ENCODE measurements at regions not wholly inside any gene's neighbourhood (a gene's known extent, or its start where the extent isn't known, plus 50 kb on each side); places are given as distances from the start of the nearest gene placed in this dataset.

DNA sequence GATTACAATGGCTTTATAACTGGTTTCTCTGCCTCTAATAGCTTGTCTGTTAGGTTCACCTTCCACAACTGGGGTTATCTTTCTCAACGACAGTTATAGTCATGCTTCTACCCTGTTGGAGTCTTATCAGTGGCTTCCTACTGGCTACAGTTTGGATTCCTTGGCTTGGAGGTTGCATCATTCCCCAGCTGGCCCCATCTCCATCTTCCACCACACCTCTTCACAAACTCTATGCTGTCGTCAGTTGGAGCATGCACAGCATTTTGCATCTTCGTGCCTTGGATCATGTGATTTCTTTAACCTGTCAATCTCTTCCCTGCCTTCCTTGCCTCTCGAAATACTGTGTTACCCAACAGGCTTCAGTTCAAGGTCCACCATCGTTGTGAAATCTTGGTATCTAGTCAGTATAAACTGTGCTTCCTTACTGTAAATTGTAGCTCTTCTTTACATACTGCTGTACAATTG lies 316.3 kb upstream of the CXCR4 start:
- no peaks in the 10 kb centered on the region for H3K36me3 ChIP-seq
- DNase-seq (no peak), ATAC-seq (no peak)
- TF ChIP-seq, protein P1, sequence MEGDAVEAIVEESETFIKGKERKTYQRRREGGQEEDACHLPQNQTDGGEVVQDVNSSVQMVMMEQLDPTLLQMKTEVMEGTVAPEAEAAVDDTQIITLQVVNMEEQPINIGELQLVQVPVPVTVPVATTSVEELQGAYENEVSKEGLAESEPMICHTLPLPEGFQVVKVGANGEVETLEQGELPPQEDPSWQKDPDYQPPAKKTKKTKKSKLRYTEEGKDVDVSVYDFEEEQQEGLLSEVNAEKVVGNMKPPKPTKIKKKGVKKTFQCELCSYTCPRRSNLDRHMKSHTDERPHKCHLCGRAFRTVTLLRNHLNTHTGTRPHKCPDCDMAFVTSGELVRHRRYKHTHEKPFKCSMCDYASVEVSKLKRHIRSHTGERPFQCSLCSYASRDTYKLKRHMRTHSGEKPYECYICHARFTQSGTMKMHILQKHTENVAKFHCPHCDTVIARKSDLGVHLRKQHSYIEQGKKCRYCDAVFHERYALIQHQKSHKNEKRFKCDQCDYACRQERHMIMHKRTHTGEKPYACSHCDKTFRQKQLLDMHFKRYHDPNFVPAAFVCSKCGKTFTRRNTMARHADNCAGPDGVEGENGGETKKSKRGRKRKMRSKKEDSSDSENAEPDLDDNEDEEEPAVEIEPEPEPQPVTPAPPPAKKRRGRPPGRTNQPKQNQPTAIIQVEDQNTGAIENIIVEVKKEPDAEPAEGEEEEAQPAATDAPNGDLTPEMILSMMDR (IDR thresholded peaks at IDR 0.05), result no peak
- no peak overlapping the region for H3K27ac ChIP-seq
- no peaks in the 10 kb centered on the region for H3K9me3 ChIP-seq
- intact Hi-C loops (cut with DNase I), result no loop called here
- no peaks in the 10 kb centered on the region for H3K27me3 ChIP-seq
- no peaks in the 10 kb centered on the region for H3K4me1 ChIP-seq
- no peak overlapping the region for H3K4me3 ChIP-seq

DNA sequence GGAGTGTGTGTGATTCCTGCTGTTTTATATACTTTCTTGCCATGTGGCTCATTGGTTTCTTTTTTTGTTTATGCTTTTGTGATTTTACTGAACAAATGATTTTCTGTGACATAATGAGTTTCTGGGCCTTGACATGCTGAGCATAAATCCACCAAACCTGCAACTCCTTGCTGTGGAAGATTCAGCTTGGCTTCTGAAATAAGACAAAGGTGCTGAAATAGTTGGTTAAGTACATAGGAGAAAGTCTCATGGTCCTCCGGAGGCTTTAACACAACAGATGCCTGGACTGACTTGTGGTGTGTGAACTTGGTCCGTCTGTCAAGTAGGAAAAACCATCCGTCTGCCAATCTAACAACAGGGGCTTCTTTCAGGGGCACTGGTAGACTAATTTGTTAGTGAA lies 315.3 kb upstream of the CXCR4 start:
- Histone ChIP-seq H3K4me3 (no peak overlapping the region), H3K27me3 (no peaks in the 10 kb centered on the region), H3K4me1 (no peaks in the 10 kb centered on the region), H3K9me3 (no peaks in the 10 kb centered on the region), H3K27ac (no peak overlapping the region), H3K36me3 (no peaks in the 10 kb centered on the region)
- intact Hi-C loops (cut with DNase I), result no loop called here
- no peak for DNase-seq
- no peak for ATAC-seq
- TF ChIP-seq, protein P1 (IDR thresholded peaks at IDR 0.05), result no peak

DNA sequence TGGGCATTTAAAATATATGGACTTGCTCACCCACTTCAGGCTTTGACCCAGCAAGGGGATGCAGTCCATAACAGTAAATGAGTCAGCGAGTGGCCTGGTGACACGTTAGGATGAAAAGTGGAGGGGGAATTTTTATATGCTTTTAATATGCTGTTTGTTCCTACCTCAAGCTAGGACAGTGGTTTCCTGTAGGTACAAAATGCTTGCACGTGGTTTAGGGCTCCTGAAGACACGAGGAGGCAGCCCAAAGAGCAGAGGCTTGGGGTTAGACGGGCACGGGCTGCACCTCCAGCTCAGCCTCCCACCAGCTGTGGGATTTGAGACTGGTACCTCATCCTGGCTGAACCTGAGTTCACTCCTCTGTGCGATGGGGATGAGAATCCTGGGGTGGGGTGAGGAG lies 306.2 kb upstream of the CXCR4 start:
- TF ChIP-seq, protein P1 (IDR thresholded peaks at IDR 0.05), result no peak
- H3K4me1 ChIP-seq, result no peaks in the 10 kb centered on the region
- peaks cover 14% of the 10 kb centered on the region for H3K27me3 ChIP-seq
- intact Hi-C loops (cut with DNase I), result no loop called here
- DNase-seq (no peak), ATAC-seq (no peak)
- no peaks in the 10 kb centered on the region for H3K36me3 ChIP-seq
- no peaks in the 10 kb centered on the region for H3K9me3 ChIP-seq
- no peak overlapping the region for H3K4me3 ChIP-seq
- no peak overlapping the region for H3K27ac ChIP-seq

DNA sequence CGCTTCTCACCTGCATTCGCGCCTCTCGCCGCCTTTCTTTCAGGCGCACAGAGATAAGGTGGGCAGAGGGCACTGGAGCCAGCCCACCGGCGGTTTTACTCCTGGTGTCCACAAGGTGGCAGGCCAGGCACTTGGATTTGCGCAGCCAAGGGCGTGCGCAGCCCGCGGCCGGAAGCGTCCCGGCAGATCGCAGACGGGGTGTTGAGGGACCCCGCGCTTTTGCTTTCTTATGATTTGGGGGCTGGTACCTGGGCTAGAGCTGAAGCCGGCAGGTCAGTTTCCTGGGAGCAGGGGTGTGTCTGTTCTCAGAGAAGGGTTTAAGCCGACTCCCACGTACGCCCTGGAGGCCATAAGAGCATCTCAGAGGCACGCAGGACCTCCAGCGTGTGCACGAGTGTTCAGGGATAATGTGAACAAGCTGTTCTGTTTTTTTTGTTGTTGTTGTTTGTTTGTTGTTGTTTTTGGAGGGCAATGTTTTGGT lies 305.6 kb upstream of the CXCR4 start:
- Histone ChIP-seq H3K27ac (no peak overlapping the region), H3K4me1 (no peaks in the 10 kb centered on the region), H3K27me3 (peaks cover 14% of the 10 kb centered on the region), H3K36me3 (no peaks in the 10 kb centered on the region), H3K4me3 (peak overlapping the region; percentile 41), H3K9me3 (no peaks in the 10 kb centered on the region)
- peak; percentile 95 for ATAC-seq
- TF ChIP-seq, protein P1 (IDR thresholded peaks at IDR 0.05), result peak; percentile 88
- DNase-seq, result peak; percentile 83
- intact Hi-C loops (cut with DNase I), result no loop called here

DNA sequence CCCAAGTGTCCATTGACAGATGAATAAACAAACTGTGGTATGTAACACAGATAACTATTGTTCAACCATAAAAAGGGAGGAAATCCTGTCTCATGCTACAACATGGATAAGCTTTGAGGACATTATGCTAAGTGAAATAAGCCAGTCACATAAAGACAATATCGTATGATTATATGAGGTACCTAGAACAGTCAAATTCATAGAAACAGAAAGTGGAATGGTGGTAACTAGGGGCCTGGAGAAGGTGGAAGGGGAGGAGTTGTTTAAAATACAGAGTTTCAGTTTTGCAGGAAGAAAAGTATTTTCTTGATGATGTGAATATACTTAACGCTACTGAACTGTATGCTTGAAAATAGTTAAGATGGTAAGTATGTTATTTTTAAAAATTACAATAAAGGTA lies 304.6 kb upstream of the CXCR4 start:
- ATAC-seq (no peak), DNase-seq (no peak)
- Histone ChIP-seq H3K36me3 (no peaks in the 10 kb centered on the region), H3K4me3 (no peak overlapping the region), H3K27ac (no peak overlapping the region), H3K27me3 (peaks cover 14% of the 10 kb centered on the region), H3K9me3 (no peaks in the 10 kb centered on the region), H3K4me1 (no peaks in the 10 kb centered on the region)
- intact Hi-C loops (cut with DNase I), result no loop called here
- TF ChIP-seq, protein P1 (IDR thresholded peaks at IDR 0.05), result no peak

DNA sequence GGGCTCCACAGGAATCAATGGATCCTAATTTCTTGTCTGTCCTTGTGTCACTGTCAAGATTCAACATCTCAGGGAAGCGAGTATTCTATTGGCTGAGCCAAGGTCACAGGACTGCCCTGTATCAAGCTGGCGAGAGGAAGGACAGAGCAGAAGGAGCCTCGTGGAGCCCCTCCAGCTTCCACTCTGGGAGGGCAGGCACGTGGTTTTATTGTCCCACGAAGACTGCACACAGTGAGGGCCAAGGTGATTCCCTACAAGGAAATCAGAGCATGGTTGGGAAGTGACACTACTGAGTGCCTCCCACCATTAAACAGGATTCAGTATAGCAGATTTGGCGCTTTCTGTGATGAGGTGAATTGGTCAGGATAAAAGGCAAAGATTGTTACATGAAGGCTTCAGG lies 302.4 kb upstream of the CXCR4 start:
- intact Hi-C loops (cut with DNase I), result no loop called here
- Histone ChIP-seq H3K9me3 (no peaks in the 10 kb centered on the region), H3K27me3 (peaks cover 14% of the 10 kb centered on the region), H3K36me3 (no peaks in the 10 kb centered on the region), H3K4me1 (no peaks in the 10 kb centered on the region), H3K27ac (no peak overlapping the region), H3K4me3 (no peak overlapping the region)
- ATAC-seq, result no peak
- no peak for DNase-seq
- TF ChIP-seq, protein P1 (IDR thresholded peaks at IDR 0.05), result no peak
